NCI-H2107 (cell line): ENCODE measurements at regions not wholly inside any gene's neighbourhood (a gene's known extent, or its start where the extent isn't known, plus 50 kb on each side); places are given as distances from the start of the nearest gene placed in this dataset.

Experiments used
- DNase-seq: peaks from one replicate; lab custom pipeline; 2025; lab: John Stamatoyannopoulos, UW

DNA sequence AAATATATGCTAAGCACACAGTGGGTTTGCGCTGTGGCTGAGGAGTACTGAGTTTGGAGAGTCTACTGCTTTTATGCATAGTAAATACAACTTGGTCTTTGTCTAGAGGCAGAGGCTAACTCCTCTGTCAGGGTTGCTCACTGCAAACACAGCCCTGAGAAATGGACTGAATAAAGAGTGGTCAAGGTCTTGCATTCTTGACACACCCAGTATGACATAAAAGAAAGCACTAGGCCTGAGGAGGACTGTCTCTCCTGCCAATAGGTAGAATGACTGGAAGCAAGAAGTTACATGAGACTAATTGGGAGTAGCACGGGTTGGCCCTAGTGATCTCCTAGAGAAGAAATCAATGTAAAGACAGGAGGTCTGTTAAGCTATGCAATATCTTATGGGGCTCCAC lies 367.2 kb upstream of the B3GALT2 start:
- no peak for DNase-seq

DNA sequence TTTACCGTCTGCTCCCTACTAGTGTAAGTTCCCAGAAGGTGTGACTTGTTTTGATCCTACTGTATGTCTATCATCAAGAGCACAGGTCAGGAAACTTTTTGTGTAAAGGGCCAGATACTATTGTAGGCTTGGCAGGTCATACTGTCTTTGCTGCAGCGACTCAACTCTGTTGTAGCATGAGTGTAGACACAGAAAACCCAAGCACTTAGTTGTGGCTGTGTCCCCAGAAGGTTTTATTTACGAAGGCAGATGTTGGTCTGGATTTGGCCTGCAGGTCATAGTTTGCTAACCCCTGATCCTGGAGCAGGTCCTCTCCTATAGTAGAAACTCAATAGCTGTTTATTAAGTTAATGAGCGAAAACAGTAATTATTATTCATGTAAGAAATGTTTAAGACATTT lies 365.9 kb upstream of the B3GALT2 start:
- no peak for DNase-seq

DNA sequence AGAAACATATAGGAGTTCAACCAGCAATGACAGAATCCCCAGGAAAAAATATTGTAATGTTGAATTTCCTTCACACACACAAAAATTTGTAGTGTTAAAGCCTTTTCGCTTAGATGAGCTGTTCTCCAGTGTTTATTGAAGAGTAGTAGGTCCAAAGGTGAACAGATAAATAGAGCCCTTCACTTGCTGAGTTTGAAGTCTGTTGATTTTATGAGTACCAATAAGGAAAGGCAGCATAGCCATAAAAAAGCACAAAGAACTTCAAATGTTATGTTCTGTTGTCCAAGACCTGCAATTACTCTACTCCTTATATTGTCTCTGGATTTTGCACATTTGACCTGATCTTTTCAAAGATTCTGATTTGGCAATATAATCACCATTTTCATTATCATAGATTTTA lies 362.7 kb upstream of the B3GALT2 start:
- no peak for DNase-seq

DNA sequence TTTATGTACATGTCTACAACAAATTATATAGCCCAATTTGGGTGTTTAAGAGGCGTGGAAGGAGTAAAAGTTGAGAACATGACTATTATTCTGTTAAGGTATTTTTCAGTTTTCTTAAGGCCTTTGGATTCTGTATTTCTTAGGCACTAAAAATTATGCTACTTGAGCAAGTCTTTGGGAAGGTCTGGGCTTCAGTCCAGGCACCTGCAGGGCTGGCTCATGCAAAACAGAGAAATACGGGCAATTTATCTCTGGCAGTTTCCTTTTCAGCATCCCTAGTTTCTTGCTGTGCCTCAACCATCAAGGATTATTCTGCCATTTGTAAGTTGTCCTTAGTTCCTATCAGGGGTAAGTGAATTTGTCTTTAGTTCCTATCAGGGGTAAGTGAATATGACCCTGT lies 358.8 kb upstream of the B3GALT2 start:
- DNase-seq, result no peak

DNA sequence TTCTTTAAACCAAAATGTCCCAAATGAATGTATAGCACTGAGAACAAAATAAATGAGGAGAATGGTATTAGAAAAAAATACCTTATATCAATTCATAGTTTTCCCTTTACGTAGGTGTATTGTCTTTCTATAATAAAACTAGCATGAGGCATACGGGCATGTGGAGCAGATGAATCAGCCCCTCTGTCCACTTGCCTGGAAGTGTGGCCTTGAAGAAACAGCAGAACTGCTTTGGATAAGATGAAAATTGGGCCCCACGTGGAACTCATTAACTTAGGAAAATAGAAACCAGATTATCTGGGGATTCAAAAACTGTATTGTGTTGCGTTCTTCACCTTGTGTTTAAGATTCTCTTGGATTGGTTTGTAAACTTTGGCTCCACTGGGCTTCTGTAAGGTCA lies 356.8 kb upstream of the B3GALT2 start:
- DNase-seq, result no peak

DNA sequence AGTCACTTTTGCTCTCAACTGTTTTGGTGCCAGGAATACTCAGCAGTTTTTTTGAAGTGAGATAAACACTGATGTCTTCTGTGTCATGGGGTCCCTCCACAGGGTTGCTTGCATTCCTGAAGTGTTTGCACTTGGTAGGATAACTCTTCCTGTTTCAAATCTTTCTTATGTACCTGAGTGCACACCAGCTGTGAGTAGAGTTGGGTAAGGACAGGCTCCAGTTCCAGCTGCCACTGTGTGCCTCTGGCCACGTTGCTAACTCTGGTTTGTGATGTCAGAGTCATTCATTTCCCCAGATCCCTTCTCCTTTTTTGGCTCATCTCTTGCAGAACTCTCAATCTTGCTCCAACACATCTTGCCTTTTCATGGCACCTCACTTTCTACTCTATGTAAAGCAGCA lies 356.3 kb upstream of the B3GALT2 start:
- DNase-seq, result no peak

DNA sequence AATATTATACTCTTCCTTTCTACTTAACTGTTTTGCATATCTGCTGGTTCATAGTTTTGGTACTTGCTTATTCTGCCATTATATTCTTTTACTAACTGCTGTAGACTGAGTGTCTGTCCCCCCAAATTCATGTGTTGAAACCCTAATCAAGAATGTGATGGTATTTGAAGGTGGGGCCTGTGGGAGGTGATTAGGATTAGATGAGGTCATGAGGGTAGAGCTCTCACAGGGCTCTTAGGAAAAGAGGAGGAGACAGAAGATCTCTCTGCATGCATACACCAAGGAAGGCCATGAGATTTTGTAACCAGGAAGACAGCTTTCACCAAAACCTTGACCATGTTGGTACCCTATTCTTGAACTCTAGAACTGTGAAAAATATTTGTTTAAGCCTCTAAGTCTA lies 354.1 kb upstream of the B3GALT2 start:
- DNase-seq, result no peak

DNA sequence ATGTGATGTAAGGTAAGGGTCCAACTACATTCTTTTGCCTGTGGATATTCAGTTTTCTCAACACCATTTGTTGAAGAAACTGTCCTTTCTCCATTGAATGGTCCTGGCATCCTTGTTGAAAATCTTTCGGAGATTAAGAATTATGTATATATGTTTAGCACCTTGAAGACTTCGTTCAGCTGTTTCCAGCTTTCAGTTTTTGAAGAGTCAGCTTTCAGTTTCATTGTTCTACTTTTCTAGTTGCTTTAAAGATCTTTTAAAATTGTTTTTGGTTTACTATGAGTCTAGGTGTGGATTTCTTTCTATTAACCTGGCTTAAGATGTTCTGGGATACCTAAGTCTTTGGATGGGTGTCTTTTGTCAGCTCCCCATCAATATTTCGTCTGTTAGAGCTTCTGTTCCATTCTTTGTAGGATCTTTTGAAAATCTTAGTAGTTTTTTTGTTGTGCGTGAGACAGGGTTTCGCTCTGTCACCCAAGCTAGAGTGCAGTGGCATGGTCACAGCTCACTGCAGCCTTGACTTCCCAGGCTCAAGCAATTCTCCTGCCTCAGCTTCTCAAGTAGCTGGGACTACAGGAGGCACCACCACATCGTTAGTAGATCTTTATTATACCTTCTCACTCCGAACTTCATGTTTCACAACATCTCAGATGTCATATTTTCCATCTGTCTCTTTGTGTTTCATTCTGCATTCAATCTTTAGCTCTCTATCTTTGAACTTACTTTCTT lies 353.5 kb upstream of the B3GALT2 start:
- DNase-seq, result no peak

DNA sequence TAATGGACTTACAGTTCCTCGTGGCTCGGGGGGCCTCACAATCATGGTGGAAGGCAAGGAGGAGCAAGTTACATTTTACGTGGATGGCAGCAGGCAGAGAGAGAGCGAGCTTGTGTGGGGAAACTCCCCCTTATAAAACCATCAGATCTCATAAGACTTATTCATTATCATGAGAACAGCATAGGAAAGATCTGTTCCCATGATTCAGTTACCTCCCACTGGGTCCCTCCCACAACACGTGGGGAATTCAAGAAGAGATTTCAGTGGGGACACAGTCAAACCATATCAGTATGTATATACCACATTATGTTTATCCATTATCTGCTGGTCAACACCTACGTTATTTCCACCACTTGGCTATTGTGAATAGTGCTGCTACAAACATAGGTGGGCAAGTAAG lies 352.3 kb upstream of the B3GALT2 start:
- DNase-seq, result no peak

DNA sequence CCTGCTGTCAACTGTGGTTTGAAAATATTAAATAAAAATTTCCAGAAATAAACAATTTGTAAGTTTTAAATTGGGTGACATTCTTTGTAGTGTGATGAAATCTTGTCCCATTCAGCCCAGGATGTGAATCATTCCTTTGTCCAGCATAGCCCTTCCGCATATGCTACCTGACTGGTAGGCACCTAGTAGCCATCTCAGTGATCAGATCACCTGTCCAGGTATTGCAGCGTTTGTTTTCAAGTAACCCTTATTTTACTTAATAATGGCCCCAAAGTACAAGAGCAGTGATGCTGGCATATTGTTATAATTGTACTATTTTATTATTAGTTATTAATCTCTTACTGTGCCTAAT lies 351.6 kb upstream of the B3GALT2 start:
- no peak for DNase-seq

DNA sequence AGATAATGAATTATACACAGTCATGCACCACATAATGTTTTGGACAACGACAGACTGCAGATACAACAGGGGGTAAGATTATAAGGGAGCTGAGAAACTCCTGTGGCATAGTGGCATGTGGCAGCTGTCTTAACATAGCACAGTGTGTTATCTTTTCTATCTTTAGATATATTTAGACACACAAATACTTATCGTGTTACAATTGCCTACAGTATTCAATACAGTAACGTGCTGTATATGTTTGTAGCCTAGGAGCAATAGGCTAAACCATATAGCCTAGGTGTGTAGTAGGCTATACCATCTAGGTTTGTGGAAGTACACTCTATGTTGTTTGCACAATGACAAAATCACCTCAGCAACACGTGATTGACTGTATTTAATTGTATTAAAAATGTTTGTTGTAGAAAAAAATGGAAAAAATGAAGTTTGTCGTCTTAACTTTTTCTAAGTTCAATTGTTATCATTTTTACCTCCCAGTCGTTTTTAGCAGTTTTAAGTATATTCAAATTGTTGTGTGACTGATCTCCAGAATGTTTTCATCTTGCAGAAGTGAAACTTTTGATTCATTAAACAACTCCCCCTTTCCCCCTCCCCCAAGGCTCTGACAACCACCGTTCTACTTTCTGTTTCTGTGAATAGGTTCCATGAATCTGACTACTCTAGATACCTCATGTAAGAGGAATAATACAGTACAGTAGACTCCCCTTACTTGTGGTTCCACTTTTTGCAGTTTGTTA lies 351.0 kb upstream of the B3GALT2 start:
- no peak for DNase-seq

DNA sequence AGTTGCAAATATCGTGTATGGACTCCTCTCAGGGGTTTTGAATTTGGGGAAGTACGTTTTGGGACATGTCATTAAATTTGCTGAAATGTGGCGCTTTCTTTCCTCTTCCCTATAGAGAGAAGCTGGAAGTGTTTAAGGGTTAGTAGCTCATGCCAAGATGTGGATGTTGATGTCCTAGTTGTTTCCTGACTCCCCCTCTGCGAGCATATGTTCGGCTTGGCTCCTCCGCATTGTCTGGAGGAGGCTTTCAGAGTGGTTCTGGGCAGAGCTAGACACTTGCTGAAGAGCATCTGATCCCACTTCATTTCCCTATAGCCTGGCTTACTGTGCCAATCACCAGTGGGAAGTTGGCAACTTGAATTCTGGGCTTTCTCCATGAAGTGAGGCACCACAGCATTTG lies 347.4 kb upstream of the B3GALT2 start:
- DNase-seq, result no peak

DNA sequence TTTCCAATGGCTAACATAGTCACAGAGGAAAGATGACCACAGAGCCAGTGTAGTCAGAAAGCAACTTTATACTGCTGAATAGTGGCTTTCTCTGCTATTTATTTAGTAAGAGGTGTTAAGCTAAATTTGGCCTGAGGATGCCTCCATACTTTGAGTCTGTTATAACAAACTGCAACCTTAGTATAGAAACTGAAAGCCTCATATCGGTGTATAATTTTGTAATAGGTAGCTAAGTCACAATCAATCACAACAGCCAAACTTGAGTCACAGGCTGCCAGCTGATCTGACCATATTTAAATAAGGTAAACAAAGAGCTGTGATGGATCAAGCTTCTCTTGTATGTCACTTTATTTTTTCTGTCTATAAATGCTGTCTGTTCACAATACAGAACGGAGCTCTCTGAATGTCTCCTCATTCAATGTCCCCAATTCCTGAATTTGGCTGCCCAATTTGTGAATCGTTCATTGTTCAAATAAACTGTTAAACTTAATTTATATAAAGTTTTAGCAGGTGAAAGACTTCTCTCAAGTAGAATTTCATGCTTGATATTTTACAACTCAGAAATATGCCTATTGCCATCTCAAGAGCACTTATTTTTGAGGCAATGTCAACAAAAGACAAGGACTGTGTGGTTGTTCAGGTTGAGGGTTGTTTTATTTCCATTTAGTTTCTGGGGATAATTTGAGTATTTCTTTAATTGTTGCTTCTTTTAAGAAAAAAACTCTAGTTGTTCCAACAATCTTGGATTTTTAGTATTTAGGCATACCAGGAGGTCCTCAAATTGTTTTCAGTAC lies 339.7 kb upstream of the B3GALT2 start:
- no peak for DNase-seq

DNA sequence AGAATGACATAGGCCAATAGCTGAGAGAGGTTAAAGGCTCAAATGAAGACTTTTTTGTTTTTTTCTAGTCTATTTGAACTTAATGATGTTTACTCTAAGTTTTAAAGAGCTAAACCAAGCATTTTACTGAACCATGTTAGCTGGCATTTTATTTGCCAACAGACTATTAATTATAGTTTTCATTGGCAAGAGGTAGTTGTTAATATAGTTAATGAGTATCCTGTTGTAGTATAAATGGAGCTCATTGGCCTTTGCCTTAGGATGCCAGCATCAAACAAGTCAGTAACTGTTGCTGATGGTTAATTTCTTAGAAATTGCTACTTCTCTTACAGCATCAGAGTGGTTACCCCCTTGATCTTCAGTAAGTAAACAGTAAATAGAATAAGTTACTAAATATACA lies 339.0 kb upstream of the B3GALT2 start:
- DNase-seq, result no peak

DNA sequence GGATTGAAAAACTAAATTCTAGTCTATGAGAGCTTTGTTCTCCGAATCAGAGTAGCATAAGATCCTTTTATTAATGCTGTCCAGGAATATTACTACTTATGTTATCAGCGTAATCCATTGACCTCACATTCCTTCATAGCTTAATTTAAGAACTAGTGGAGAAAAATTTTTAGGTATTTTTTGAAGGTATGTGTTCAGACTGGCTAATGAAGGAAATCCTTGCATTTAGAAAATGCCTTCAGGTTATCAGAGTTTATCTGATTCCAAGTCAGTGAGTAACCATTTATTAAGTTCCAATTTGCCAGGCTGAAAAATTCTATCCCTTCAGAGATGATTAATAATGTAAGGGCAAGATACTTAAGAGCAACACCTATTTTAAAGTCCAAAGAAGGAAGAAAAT lies 338.2 kb upstream of the B3GALT2 start:
- no peak for DNase-seq

DNA sequence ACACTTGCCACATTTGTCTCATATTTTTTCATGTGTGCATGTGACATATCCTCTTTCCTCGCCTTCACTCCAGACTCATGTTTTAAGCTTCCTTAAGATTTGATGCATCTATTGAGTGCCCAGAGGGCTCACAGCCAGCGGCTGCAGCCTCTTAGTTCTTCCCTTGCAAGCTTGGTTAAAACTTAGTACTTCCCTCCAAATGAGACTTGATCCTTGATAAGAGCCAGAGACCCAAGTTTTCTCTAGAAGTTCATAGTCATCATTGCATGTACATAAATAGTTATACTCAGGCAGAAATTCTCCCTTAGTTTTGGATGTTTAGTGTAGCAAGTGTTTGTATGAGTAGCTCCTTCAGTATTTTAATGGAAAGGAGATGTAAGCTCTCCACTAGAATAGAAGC lies 337.6 kb upstream of the B3GALT2 start:
- DNase-seq, result no peak

DNA sequence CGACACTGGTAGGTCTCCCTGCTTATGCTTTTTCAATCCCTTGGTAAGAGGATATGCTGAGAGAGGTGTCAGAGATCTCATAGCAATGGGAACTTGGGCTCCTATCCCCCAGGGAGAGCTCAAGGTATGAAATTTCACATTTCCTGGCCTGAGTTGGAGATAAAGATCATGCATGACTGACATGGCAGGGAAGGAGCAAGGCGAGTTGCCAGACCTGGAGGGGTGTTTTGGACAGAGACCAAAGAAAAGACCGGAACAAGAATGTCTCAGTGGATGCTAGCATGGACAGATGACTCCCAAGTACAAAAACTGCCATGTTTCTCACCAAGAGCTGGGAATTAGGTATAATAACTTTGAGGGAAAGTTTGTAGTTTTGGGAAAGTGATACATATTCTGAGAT lies 334.1 kb upstream of the B3GALT2 start:
- DNase-seq, result no peak

DNA sequence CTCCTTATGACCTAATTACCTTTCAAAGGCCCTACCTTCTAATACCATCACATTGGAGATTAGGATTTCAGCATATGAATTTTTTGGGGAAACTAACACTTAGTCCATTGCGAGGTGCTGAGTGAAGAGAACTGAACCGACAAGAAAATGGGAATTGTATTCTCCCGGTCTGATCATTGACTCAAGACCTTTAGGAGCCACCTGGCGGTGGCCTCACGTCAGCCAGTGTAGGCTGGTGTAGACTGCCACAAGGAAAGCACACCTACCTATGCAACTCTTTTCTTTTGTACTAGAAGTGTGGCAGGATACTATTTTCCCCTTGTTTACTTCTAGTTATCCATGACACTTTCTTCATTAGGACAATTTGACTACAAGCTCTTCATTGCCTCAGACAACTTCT lies 333.5 kb upstream of the B3GALT2 start:
- DNase-seq, result no peak

DNA sequence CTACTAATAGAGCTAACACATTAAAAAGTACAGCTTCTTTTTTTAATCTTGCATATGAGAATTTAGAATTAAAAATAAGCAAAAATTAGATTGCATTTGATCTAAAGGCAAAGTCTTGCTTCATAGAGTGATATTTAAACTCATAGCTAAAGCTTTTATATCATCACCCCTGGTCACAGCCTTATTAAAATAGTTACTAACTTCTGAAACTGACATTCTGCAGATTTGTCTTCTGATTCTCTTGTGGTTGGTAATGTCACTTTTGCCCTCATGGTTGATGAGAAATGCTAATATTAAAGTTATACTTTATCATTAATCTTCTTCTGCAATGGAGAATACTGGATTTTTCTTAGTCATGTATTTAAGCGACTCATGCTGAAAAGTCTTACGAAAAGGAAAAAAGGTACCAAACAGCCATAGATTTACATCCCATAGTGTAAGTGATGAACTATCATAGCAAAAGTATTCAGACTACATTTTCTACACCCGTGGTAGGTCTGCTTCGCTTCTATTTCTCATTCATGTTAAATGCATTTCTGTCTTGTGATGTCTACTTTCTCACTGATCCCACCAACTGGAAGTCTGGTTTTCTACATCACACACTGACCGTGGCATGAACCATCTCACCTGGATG lies 330.5 kb upstream of the B3GALT2 start:
- no peak for DNase-seq

DNA sequence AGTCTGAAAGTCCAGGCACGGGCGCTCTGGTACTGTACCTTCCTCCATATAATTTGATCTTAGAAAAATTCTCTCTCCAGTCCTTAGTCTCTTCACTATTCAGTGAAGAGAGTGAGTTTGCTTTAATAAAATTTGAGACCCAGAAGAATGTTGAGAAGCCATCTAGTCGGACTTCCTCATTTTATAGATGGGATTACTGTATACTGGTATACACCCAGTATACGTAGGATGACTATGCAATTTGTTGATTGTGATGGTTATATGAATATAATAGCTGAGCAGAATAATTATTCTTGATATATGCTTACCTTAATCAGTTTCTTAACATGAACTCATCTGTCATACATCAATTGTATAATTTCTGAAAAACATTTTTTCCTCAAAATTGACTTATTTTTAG lies 328.0 kb upstream of the B3GALT2 start:
- no peak for DNase-seq

DNA sequence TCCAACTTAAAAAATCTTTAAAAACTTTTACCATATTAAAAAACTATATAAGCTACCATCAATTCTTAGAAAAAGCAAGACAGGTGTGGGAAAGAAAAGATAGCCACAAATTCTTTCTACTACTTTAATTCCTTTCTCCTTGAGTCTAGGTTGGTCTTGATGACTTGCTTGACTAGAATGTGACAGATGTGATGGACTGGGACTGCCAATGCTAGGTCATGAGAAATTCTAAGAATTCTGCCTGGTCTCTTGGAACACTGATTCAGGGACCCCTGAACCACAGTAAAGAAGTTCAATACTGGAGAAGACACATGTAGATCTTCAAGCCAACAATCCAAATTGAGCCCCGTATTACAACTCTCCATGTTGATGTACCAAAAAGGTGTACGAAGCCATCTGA lies 326.6 kb upstream of the B3GALT2 start:
- DNase-seq, result no peak

DNA sequence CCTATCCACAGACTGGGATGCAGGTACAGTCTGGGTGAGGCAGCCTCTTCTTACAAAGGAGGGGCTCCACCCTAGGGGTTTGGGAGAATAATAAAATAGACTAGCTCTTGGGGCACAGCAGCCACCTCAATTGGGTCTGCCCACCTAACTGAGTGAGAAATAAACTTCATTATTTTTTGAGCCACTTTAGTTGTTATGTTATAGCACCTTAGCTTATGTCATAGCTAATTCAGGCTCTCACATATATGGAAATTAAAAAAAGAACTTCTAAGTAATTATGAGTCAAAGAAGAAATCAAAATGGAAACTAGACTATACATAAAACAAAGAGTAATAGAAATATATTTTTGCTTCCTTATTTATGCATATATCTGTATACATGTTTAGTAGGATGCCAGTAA lies 318.5 kb upstream of the B3GALT2 start:
- no peak for DNase-seq
